ENCODE measurements at regions not wholly inside any gene's neighbourhood (a gene's known extent, or its start where the extent isn't known, plus 50 kb on each side); places are given as distances from the start of the nearest gene placed in this dataset.
A peak's percentile ranks its signal among the peaks of the same experiment; 100 is the strongest.
"Not testable (repeated sequence)": the region's sequence is repeated elsewhere in the genome, so short reads cannot be mapped to it uniquely, and the experiment has no call there.

GRCh38 chr1:176396604-176397395, 66.2 kb upstream of the PAPPA2 start:
- H3K9me3 ChIP-seq (ENCODE audit: control insufficient read depth, low read length); H3K27me3 ChIP-seq (ENCODE audit: control insufficient read depth, insufficient read depth); H3K4me3 ChIP-seq (ENCODE audit: low read length); H3K27ac ChIP-seq (ENCODE audit: low read length); intact Hi-C loops (cut with DNase I); H3K4me1 ChIP-seq (ENCODE audit: control insufficient read depth, insufficient read depth, low read length); ATAC-seq: not testable (repeated sequence)
- 94% methylated on average over 47 of the region's 53 CpGs for WGBS
- DNase-seq = peak in 1 of 3 donors; percentile 41

GRCh38 chr1:176391621-176392020, 71.4 kb upstream of the PAPPA2 start:
- Histone ChIP-seq H3K27me3 (ENCODE audit: control insufficient read depth, insufficient read depth) (no peaks in the 10 kb centered on the region), H3K9me3 (ENCODE audit: control insufficient read depth, low read length) (no peaks in the 10 kb centered on the region), H3K27ac (ENCODE audit: low read length) (no peak overlapping the region), H3K4me1 (ENCODE audit: control insufficient read depth, insufficient read depth, low read length) (no peaks in the 10 kb centered on the region), H3K4me3 (ENCODE audit: low read length) (no peak overlapping the region)
- no peak for DNase-seq
- intact Hi-C loops (cut with DNase I) = no loop called here
- 50% methylated on average over 2 of the region's 2 CpGs for WGBS
- no peak for ATAC-seq

GRCh38 chr1:176384841-176385240, 78.1 kb upstream of the PAPPA2 start:
- DNase-seq = no peak
- intact Hi-C loops (cut with DNase I) = no loop called here
- no peak overlapping the region for H3K27ac ChIP-seq (ENCODE audit: low read length)
- H3K9me3 ChIP-seq (ENCODE audit: control insufficient read depth, low read length) = no peaks in the 10 kb centered on the region
- no peak overlapping the region for H3K4me3 ChIP-seq (ENCODE audit: low read length)
- no peaks in the 10 kb centered on the region for H3K27me3 ChIP-seq (ENCODE audit: control insufficient read depth, insufficient read depth)
- no peaks in the 10 kb centered on the region for H3K4me1 ChIP-seq (ENCODE audit: control insufficient read depth, insufficient read depth, low read length)
- no peak for ATAC-seq

GRCh38 chr1:176382163-176382562, 80.8 kb upstream of the PAPPA2 start:
- H3K9me3 ChIP-seq (ENCODE audit: control insufficient read depth, low read length) = no peaks in the 10 kb centered on the region
- ATAC-seq (no peak), DNase-seq (no peak)
- no peaks in the 10 kb centered on the region for H3K4me1 ChIP-seq (ENCODE audit: control insufficient read depth, insufficient read depth, low read length)
- no peak overlapping the region for H3K27ac ChIP-seq (ENCODE audit: low read length)
- no peaks in the 10 kb centered on the region for H3K27me3 ChIP-seq (ENCODE audit: control insufficient read depth, insufficient read depth)
- 76% methylated on average over 1 of the region's 1 CpG for WGBS
- intact Hi-C loops (cut with DNase I) = no loop called here
- H3K4me3 ChIP-seq (ENCODE audit: low read length) = no peak overlapping the region

GRCh38 chr1:176379626-176380339, 83.2 kb upstream of the PAPPA2 start:
- no peaks in the 10 kb centered on the region for H3K27me3 ChIP-seq (ENCODE audit: control insufficient read depth, insufficient read depth)
- ATAC-seq (peak in 1 of 2 donors; percentile 65), DNase-seq (no peak)
- H3K27ac ChIP-seq (ENCODE audit: low read length) = no peak overlapping the region
- no peaks in the 10 kb centered on the region for H3K4me1 ChIP-seq (ENCODE audit: control insufficient read depth, insufficient read depth, low read length)
- H3K4me3 ChIP-seq (ENCODE audit: low read length) = no peak overlapping the region
- intact Hi-C loops (cut with DNase I) = loop anchor here (5.0 to 10.0 kb wide), 3 partner anchors 175 to 505 kb away; no protein-coding TSS in a partner anchor
- H3K9me3 ChIP-seq (ENCODE audit: control insufficient read depth, low read length) = no peaks in the 10 kb centered on the region
- 49% methylated on average over 5 of the region's 5 CpGs for WGBS

- H3K9me3 ChIP-seq (ENCODE audit: control insufficient read depth, low read length) = no peaks in the 10 kb centered on the region
- DNase-seq (peak; percentile 60 to 89 (median 79)), ATAC-seq (peak; percentile 80 to 82)
These were observed 87.9 kb upstream of the PAPPA2 start for GRCh38 chr1:176374967-176375569.

GRCh38 chr1:176364236-176364905, 98.6 kb upstream of the PAPPA2 start:
- WGBS = 48% methylated on average over 7 of the region's 7 CpGs
- no peaks in the 10 kb centered on the region for H3K9me3 ChIP-seq (ENCODE audit: control insufficient read depth, low read length)
- intact Hi-C loops (cut with DNase I) = no loop called here
- H3K4me3 ChIP-seq (ENCODE audit: low read length) = no peak overlapping the region
- H3K27ac ChIP-seq (ENCODE audit: low read length) = no peak overlapping the region
- no peak for DNase-seq
- peaks cover 4% of the 10 kb centered on the region for H3K4me1 ChIP-seq (ENCODE audit: control insufficient read depth, insufficient read depth, low read length)
- no peaks in the 10 kb centered on the region for H3K27me3 ChIP-seq (ENCODE audit: control insufficient read depth, insufficient read depth)
- ATAC-seq = no peak

More at GRCh38 chr1:176374967-176375569, 87.9 kb upstream of the PAPPA2 start:
- intact Hi-C loops (cut with DNase I) = loop anchor here (5.0 to 10.0 kb wide), 5 partner anchors 180 to 510 kb away; no protein-coding TSS in a partner anchor
- no peaks in the 10 kb centered on the region for H3K4me1 ChIP-seq (ENCODE audit: control insufficient read depth, insufficient read depth, low read length)
- no peaks in the 10 kb centered on the region for H3K27me3 ChIP-seq (ENCODE audit: control insufficient read depth, insufficient read depth)
- no peak overlapping the region for H3K4me3 ChIP-seq (ENCODE audit: low read length)
- no peak overlapping the region for H3K27ac ChIP-seq (ENCODE audit: low read length)
- 20% methylated on average over 7 of the region's 7 CpGs for WGBS

- peak in 1 of 3 donors; percentile 27 for DNase-seq
- H3K9me3 ChIP-seq (ENCODE audit: control insufficient read depth, low read length); H3K27ac ChIP-seq (ENCODE audit: low read length); H3K4me1 ChIP-seq (ENCODE audit: control insufficient read depth, insufficient read depth, low read length); ATAC-seq; intact Hi-C loops (cut with DNase I); H3K27me3 ChIP-seq (ENCODE audit: control insufficient read depth, insufficient read depth); H3K4me3 ChIP-seq (ENCODE audit: low read length): not testable (repeated sequence)
- WGBS = 90% methylated on average over 38 of the region's 42 CpGs
These were observed 113.8 kb upstream of the PAPPA2 start for GRCh38 chr1:176349135-176349715.

GRCh38 chr1:176341656-176342055, 121.3 kb upstream of the PAPPA2 start:
- ATAC-seq (no peak), DNase-seq (no peak)
- Histone ChIP-seq H3K27me3 (ENCODE audit: control insufficient read depth, insufficient read depth) (no peaks in the 10 kb centered on the region), H3K4me3 (ENCODE audit: low read length) (no peak overlapping the region), H3K4me1 (ENCODE audit: control insufficient read depth, insufficient read depth, low read length) (no peaks in the 10 kb centered on the region), H3K9me3 (ENCODE audit: control insufficient read depth, low read length) (no peaks in the 10 kb centered on the region), H3K27ac (ENCODE audit: low read length) (no peak overlapping the region)
- 79% methylated on average over 3 of the region's 3 CpGs for WGBS
- intact Hi-C loops (cut with DNase I) = no loop called here

GRCh38 chr1:176338877-176339276, 124.1 kb upstream of the PAPPA2 start:
- no peaks in the 10 kb centered on the region for H3K9me3 ChIP-seq (ENCODE audit: control insufficient read depth, low read length)
- intact Hi-C loops (cut with DNase I) = no loop called here
- no peak overlapping the region for H3K4me3 ChIP-seq (ENCODE audit: low read length)
- no peak overlapping the region for H3K27ac ChIP-seq (ENCODE audit: low read length)
- H3K27me3 ChIP-seq (ENCODE audit: control insufficient read depth, insufficient read depth) = no peaks in the 10 kb centered on the region
- no peak for DNase-seq
- H3K4me1 ChIP-seq (ENCODE audit: control insufficient read depth, insufficient read depth, low read length) = no peaks in the 10 kb centered on the region
- 50% methylated on average over 6 of the region's 6 CpGs for WGBS
- no peak for ATAC-seq

Measured in right cardiac atrium (tissue), 5 donors.